ENCODE measurements at regions not wholly inside any gene's neighbourhood (a gene's known extent, or its start where the extent isn't known, plus 50 kb on each side); places are given as distances from the start of the nearest gene placed in this dataset.

GRCh38 chr5:133700251-133700650 lies 87.9 kb upstream of the FSTL4 start:
- no peak for TF ChIP-seq CTCF (conservative IDR thresholded peaks at IDR 0.05)
- no peak for DNase-seq
- Histone ChIP-seq H2AK5ac (ENCODE audit: insufficient read length, low read length) (no peak overlapping the region), H2BK5ac (ENCODE audit: insufficient read length, low read length) (no peak overlapping the region), H3K56ac (ENCODE audit: insufficient read length, low read depth, low read length) (no peak overlapping the region), H3K4ac (ENCODE audit: low read depth, low read length) (no peak overlapping the region), H3K79me1 (ENCODE audit: insufficient read depth, low read depth, low read length, poor library complexity, severe bottlenecking) (no peaks in the 10 kb centered on the region), H3K23ac (ENCODE audit: insufficient read length, low read depth, low read length) (no peak overlapping the region), H4K91ac (ENCODE audit: insufficient read length, low read depth, low read length) (no peak overlapping the region), H3K9ac (ENCODE audit: extremely low read depth, insufficient read length, low read length) (no peak overlapping the region), H3K9me3 (ENCODE audit: control insufficient read depth, low read depth, low read length) (no peaks in the 10 kb centered on the region), H2BK12ac (ENCODE audit: insufficient read length, low read depth, low read length) (no peak overlapping the region), H3K4me1 (ENCODE audit: insufficient read depth, low read length) (no peaks in the 10 kb centered on the region), H3K27ac (ENCODE audit: insufficient read length, low read depth, low read length) (no peak overlapping the region), H2BK20ac (ENCODE audit: low read depth, low read length, poor library complexity, severe bottlenecking) (no peak overlapping the region), H3K23me2 (ENCODE audit: insufficient read length, low read depth, low read length, poor library complexity, severe bottlenecking) (peaks cover 4% of the 10 kb centered on the region), H2BK15ac (ENCODE audit: low read depth, low read length) (no peak overlapping the region), H3K4me2 (ENCODE audit: insufficient read depth, insufficient read length, low read length) (no peak overlapping the region), H4K5ac (ENCODE audit: insufficient read length, low read depth, low read length) (no peak overlapping the region), H2BK120ac (ENCODE audit: low read depth, low read length, poor library complexity, severe bottlenecking) (no peak overlapping the region), H3K14ac (ENCODE audit: insufficient read depth, low read length) (no peak overlapping the region), H2AFZ (ENCODE audit: low read length) (no peak overlapping the region), H3K27me3 (ENCODE audit: insufficient read depth, low read length) (no peaks in the 10 kb centered on the region), H4K20me1 (ENCODE audit: control insufficient read depth, insufficient read depth, insufficient read length) (no peaks in the 10 kb centered on the region), H4K8ac (replicated peaks; ENCODE audit: insufficient read length, low read depth, low read length) (no peak overlapping the region), H3T11ph (ENCODE audit: low read length) (no peak overlapping the region), H3K18ac (ENCODE audit: insufficient read length, low read depth, low read length) (no peak overlapping the region), H3K79me2 (ENCODE audit: insufficient read depth, low read length) (no peaks in the 10 kb centered on the region)
- peaks cover 6% of the 10 kb centered on the region for H3K27me3 Mint-ChIP-seq (ENCODE audit: low read depth)
- no peaks in the 10 kb centered on the region for H3K36me3 Mint-ChIP-seq (ENCODE audit: insufficient read depth in 1 of 3, low read depth in 3 of 3)
- H3K9me3 Mint-ChIP-seq, result peaks cover 0 to 2% of the 10 kb centered on the region in 2 experiments; a peak in 1 of 5 replicates
- H3K4me3 Mint-ChIP-seq, result no peak overlapping the region; a peak in 1 of 5 replicates
- peak overlapping the region in 1 of 3 experiments; percentile 7; a peak in 1 of 7 replicates for H3K27ac Mint-ChIP-seq
- no CpG with 5 or more reads among the region's 2 CpGs for WGBS (ENCODE audit: extremely low coverage, insufficient read length, low lambda C conversion rate)
- H3K4me1 Mint-ChIP-seq, result no peaks in the 10 kb centered on the region
